NB4 (cell line): ENCODE measurements at regions not wholly inside any gene's neighbourhood (a gene's known extent, or its start where the extent isn't known, plus 50 kb on each side); places are given as distances from the start of the nearest gene placed in this dataset.

Experiments
- MAX ChIP-seq: IDR thresholded peaks from 2 replicates; pipeline ENCODE4 v1.6.1; 2011; ENCODE audit warnings: low read depth, low read length
- POLR2A ChIP-seq: IDR thresholded peaks from 2 replicates; pipeline ENCODE4 v1.6.1; 2011; ENCODE audit warnings: mild to moderate bottlenecking; ENCODE audit not compliant: insufficient read length; ENCODE audit errors: extremely low read depth
- TF ChIP-seq, protein P1 (sequence below): IDR thresholded peaks from one replicate; pipeline ENCODE4 v1.5.1; 2012; ENCODE audit warnings: low read depth, low read length

DNA sequence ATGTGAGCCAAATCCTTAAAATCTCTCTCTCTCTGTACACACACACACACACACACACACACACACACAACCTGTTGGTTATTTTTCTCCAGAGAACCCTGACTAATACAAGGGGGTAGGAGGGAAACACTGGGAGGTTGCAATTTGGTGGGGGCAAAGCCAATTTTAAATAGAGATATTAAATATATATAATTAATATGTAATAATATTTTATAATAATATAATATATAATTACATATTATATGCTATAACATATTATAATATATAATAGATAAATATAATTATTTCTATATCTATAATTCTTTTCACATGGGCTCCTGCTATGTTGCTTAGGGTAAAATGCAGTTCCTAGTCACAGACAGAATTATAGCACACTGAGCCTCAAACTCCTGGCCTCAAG is 1354.2 kb downstream of the FSTL5 start:
- TF ChIP-seq, protein P1, sequence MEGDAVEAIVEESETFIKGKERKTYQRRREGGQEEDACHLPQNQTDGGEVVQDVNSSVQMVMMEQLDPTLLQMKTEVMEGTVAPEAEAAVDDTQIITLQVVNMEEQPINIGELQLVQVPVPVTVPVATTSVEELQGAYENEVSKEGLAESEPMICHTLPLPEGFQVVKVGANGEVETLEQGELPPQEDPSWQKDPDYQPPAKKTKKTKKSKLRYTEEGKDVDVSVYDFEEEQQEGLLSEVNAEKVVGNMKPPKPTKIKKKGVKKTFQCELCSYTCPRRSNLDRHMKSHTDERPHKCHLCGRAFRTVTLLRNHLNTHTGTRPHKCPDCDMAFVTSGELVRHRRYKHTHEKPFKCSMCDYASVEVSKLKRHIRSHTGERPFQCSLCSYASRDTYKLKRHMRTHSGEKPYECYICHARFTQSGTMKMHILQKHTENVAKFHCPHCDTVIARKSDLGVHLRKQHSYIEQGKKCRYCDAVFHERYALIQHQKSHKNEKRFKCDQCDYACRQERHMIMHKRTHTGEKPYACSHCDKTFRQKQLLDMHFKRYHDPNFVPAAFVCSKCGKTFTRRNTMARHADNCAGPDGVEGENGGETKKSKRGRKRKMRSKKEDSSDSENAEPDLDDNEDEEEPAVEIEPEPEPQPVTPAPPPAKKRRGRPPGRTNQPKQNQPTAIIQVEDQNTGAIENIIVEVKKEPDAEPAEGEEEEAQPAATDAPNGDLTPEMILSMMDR, result no peak
- no peak for TF ChIP-seq POLR2A
- no peak for TF ChIP-seq MAX
